Heart right ventricle (tissue), 16 donors: ENCODE measurements at regions not wholly inside any gene's neighbourhood (a gene's known extent, or its start where the extent isn't known, plus 50 kb on each side); places are given as distances from the start of the nearest gene placed in this dataset.

Experiments
- ATAC-seq, 8 donors: fragments of 200-7000 bp; cut with Tn5 transposase; one replicate each; pipeline ENCODE4 v1.9.1; 2020; ENCODE audit warnings: mild to moderate bottlenecking in 8 of 8, moderate library complexity in 8 of 8, moderate number of reproducible peaks in 1 of 8
- DNase-seq, 2 donors: peaks; one replicate each; pipeline ENCODE4 v3.0.0-alpha.2; 2020
- H3K27ac ChIP-seq, 10 donors: fragments of 200-600 bp; sonication (generic) in 2 of 10; one replicate each; pipeline versions ENCODE4 v1.5.0 to v1.8.0; 2020 to 2022; ENCODE audit warnings: mild to moderate bottlenecking in 3 of 10
- H3K27me3 ChIP-seq, 7 donors: fragments of 200-600 bp; one replicate each; pipeline ENCODE4 v1.8.0; 2021 to 2022; ENCODE audit warnings: mild to moderate bottlenecking in 2 of 7
- H3K36me3 ChIP-seq, 9 donors: fragments of 200-600 bp; sonication (generic) in 1 of 9; one replicate each; pipeline versions ENCODE4 v1.5.0 to v1.8.0; 2020 to 2022; ENCODE audit warnings: mild to moderate bottlenecking in 2 of 9
- H3K4me1 ChIP-seq, 9 donors: fragments of 200-600 bp; sonication (generic) in 1 of 9; one replicate each; pipeline versions ENCODE4 v1.5.0 to v1.8.0; 2020 to 2022; ENCODE audit warnings: mild to moderate bottlenecking in 4 of 9
- H3K4me3 ChIP-seq, 10 donors: fragments of 200-600 bp; sonication (generic) in 2 of 10; one replicate each; pipeline versions ENCODE4 v1.5.0 to v1.8.0; 2020 to 2022; ENCODE audit warnings: mild to moderate bottlenecking in 7 of 10, moderate library complexity in 2 of 10
- H3K9me3 ChIP-seq, 11 donors: fragments of 200-600 bp in 10 of 11; sonication (generic) in 2 of 11; one replicate each; pipeline versions ENCODE4 v1.5.0 to v1.8.0; 2013 to 2022; ENCODE audit warnings: mild to moderate bottlenecking in 2 of 11, control low read depth in 1 of 11, moderate library complexity in 1 of 11
- WGBS, 2 donors: extraction: QIAGEN DNeasy Blood & Tissue Kit; methylation state at CpG; one replicate each; pipeline ENCODE4 v1.1.7; 2013; ENCODE audit warnings: inconsistent platforms in 1 of 2; 5-methylcytosine and 5-hydroxymethylcytosine counted together
- intact Hi-C, 10 donors: fragments of 100-400 bp; cut with DNase I; formaldehyde crosslinking; loops; one replicate each; pipeline versions ENCODE4 v1.11.1 to v1.14.2; 2022
- TF ChIP-seq, protein P1 (sequence below), 9 donors: fragments of 200-600 bp; sonication (generic) in 2 of 9; IDR thresholded peaks; one replicate each; pipeline versions ENCODE4 v1.5.0 to v1.8.0; 2021 to 2022; ENCODE audit warnings: antibody characterized with exemption in 9 of 9, mild to moderate bottlenecking in 5 of 9, moderate library complexity in 1 of 9
- donor health status: Arrhythmogenic right ventricular cardiomyopathy.
- donor health status: ischemic (EF 13 %, LVEDD 7.1; RV severe dilation, severe dysfunction).
- donor health status: healthy with polysubstance abuse.
- donor health status: DM: no; HTN: yes; CAD: no.
- donor health status: DM: no; HTN: no; CAD: no.
- donor health status: ischemic (EF 25% LVEDD 6.9; RV normal size, moderate dysfunction).
- donor health status: ischemic (EF 25% LVEDD 5.7; RV mildly dilated, moderate dysfunction).
- donor health status: healthy.
- donor health status: DM: yes; HTN: yes; CAD: no.
- donor health status: Ischemic cardiomyopathy.
- donor health status: ischemic (EF 35%, LVEDD 5.7; RV mildly dilated, moderate dysfunction).
- donor health status: nonischemic (EF 11% LVEDD 7.7; RV severe dilation, severe dysfunction).
- donor health status: DM: yes; HTN: yes; CAD: no.
- donor health status: PGD.
- donor health status: ischemic (EF 29% LVEDD 5.4; RV normal size, mild dysfunction).
- donor health status: nonischemic (EF 23%, LVEDD 6.1; RV moderate dilation, normal function).

DNA sequence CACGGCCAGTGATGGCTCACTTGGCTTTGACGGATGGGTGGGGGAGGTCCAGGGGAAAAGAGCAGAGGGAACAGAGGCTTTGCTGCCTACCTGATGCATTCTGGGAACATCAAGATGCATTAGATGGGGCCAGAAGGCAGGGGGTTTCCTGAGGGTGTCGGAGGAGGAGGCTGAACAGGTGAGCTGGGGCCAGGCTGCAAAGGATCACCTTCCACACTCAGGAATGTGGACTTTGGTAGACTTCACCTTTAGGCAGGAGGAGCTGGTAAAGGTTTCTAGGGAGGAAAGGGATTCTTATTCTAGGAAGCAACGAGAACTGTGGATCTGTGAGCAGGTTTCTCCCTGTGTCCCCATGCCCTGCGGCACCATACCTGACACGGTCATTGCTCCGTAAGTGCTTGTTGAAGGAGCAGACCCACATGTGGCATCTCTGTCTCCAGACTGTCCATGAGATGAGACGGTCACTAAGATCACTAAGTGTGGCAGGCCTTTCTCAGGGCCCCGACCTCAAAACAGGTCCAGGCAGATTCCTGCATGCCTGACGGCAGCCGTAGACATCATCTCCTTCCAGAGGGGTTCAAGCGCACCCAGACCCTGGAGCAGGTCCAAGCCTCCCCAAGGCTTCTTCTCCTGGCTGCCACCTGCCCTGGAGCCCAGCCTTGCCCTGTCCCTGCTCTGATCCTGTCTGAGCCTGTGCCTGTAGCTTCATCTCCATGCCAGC is 89.1 kb upstream of the SLC25A33 start:
- no peak for ATAC-seq
- Histone ChIP-seq H3K9me3 (no peaks in the 10 kb centered on the region), H3K4me3 (no peak overlapping the region), H3K27ac (peak overlapping the region in 4 of 10 donors; percentile 13 to 68 (median 55)), H3K27me3 (no peaks in the 10 kb centered on the region), H3K4me1 (peaks cover 6 to 31% (median 20%) of the 10 kb centered on the region in 9 donors), H3K36me3 (no peaks in the 10 kb centered on the region)
- intact Hi-C loops = loop anchor here in 3 of 10 donors (2.0 to 10.0 kb wide), 4 partner anchors 37 to 335 kb away; no protein-coding TSS in a partner anchor
- DNase-seq = no peak
- 93 to 96% methylated on average over 12 of the region's 12 CpGs for WGBS, 2 donors
- TF ChIP-seq, protein P1, sequence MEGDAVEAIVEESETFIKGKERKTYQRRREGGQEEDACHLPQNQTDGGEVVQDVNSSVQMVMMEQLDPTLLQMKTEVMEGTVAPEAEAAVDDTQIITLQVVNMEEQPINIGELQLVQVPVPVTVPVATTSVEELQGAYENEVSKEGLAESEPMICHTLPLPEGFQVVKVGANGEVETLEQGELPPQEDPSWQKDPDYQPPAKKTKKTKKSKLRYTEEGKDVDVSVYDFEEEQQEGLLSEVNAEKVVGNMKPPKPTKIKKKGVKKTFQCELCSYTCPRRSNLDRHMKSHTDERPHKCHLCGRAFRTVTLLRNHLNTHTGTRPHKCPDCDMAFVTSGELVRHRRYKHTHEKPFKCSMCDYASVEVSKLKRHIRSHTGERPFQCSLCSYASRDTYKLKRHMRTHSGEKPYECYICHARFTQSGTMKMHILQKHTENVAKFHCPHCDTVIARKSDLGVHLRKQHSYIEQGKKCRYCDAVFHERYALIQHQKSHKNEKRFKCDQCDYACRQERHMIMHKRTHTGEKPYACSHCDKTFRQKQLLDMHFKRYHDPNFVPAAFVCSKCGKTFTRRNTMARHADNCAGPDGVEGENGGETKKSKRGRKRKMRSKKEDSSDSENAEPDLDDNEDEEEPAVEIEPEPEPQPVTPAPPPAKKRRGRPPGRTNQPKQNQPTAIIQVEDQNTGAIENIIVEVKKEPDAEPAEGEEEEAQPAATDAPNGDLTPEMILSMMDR (IDR thresholded peaks at IDR 0.05) = no peak

- Histone ChIP-seq H3K4me1 (peaks cover 6 to 36% (median 22%) of the 10 kb centered on the region in 9 donors), H3K27me3 (no peaks in the 10 kb centered on the region), H3K4me3 (no peak overlapping the region), H3K27ac (no peak overlapping the region), H3K9me3 (no peaks in the 10 kb centered on the region), H3K36me3 (no peaks in the 10 kb centered on the region)
- no peak for ATAC-seq
- DNase-seq = no peak
- intact Hi-C loops = loop anchor here in 2 of 10 donors (5.0 to 10.0 kb wide), 2 partner anchors 164 to 336 kb away; no protein-coding TSS in a partner anchor
- TF ChIP-seq, protein P1 (IDR thresholded peaks at IDR 0.05) = no peak
- 87 to 92% methylated on average over 8 of the region's 8 CpGs for WGBS, 2 donors
Observed at GRCh38 chr1:9451081-9451480, 88.2 kb upstream of the SLC25A33 start.

- TF ChIP-seq, protein P1 (IDR thresholded peaks at IDR 0.05) = no peak
- H3K9me3 ChIP-seq = no peaks in the 10 kb centered on the region
- ATAC-seq (no peak), DNase-seq (no peak)
- H3K27ac ChIP-seq = no peak overlapping the region
- H3K36me3 ChIP-seq = no peaks in the 10 kb centered on the region
- intact Hi-C loops = loop anchor here in 2 of 10 donors (5.0 to 10.0 kb wide), 2 partner anchors 165 to 338 kb away; no protein-coding TSS in a partner anchor
- H3K27me3 ChIP-seq = no peaks in the 10 kb centered on the region
- H3K4me1 ChIP-seq = peaks cover 6 to 36% (median 22%) of the 10 kb centered on the region in 9 donors
- WGBS, 2 donors = 72 to 79% methylated on average over 6 of the region's 6 CpGs
- H3K4me3 ChIP-seq = no peak overlapping the region
Observed at GRCh38 chr1:9452516-9453140, 86.6 kb upstream of the SLC25A33 start.

- H3K4me1 ChIP-seq = peaks cover 6 to 32% (median 18%) of the 10 kb centered on the region in 9 donors
- DNase-seq (no peak), ATAC-seq (no peak)
- 91 to 93% methylated on average over 13 of the region's 13 CpGs for WGBS, 2 donors
- H3K9me3 ChIP-seq = no peaks in the 10 kb centered on the region
- TF ChIP-seq, protein P1 (IDR thresholded peaks at IDR 0.05) = no peak
- intact Hi-C loops = loop anchor here in 2 of 10 donors (5.0 to 10.0 kb wide), 2 partner anchors 166 to 339 kb away; no protein-coding TSS in a partner anchor
- H3K27me3 ChIP-seq = no peaks in the 10 kb centered on the region
- no peaks in the 10 kb centered on the region for H3K36me3 ChIP-seq
- no peak overlapping the region for H3K27ac ChIP-seq
- H3K4me3 ChIP-seq = no peak overlapping the region
Observed at GRCh38 chr1:9453375-9453774, 85.9 kb upstream of the SLC25A33 start.
